Body of pancreas (tissue), 4 donors: ENCODE measurements at regions not wholly inside any gene's neighbourhood (a gene's known extent, or its start where the extent isn't known, plus 50 kb on each side); places are given as distances from the start of the nearest gene placed in this dataset.

Experiments
- ATAC-seq: fragments of 150-250 bp; one replicate; pipeline ENCODE4 v1.9.1; 2016
- DNase-seq, 4 donors: peaks; one replicate each; pipeline ENCODE4 v3.0.0-alpha.2; 2019
- H3K27ac ChIP-seq, 4 donors: fragments of 200-600 bp; sonication (generic); 1 replicate in 3 of 4; 2 replicates in 1 of 4; pipeline versions ENCODE4 v1.5.1 to v1.6.1; 2016 to 2019; ENCODE audit warnings: mild to moderate bottlenecking in 1 of 4, mixed read lengths in 1 of 4, moderate library complexity in 1 of 4
- H3K27me3 ChIP-seq, 2 donors: fragments of 200-600 bp; sonication (generic); one replicate each; pipeline ENCODE4 v1.6.0; 2016; ENCODE audit warnings: mild to moderate bottlenecking in 1 of 2
- H3K36me3 ChIP-seq, 2 donors: fragments of 200-600 bp; sonication (generic); replicated peaks in 1 of 2; 2 replicates each; pipeline ENCODE4 v1.5.1; 2016; ENCODE audit warnings: low read depth in 2 of 2; ENCODE audit not compliant: insufficient read depth in 1 of 2
- H3K4me1 ChIP-seq: fragments of 200-600 bp; sonication (generic); one replicate; pipeline ENCODE4 v1.6.0; 2016
- H3K4me3 ChIP-seq, 2 donors: fragments of 200-600 bp; sonication (generic); 1 replicate in 1 of 2; 2 replicates in 1 of 2; pipeline ENCODE4 v1.5.1; 2016 to 2019
- H3K9me3 ChIP-seq, 3 donors: fragments of 200-600 bp; sonication (generic); 1 replicate in 2 of 3; 2 replicates in 1 of 3; pipeline ENCODE4 v1.5.1; 2016
- CTCF ChIP-seq, 7 experiments: fragments of 450-650 bp in 4 of 7; fragments of 200-600 bp in 3 of 7; sonication (generic) in 3 of 7; IDR thresholded peaks; one replicate each; pipeline ENCODE4 v1.5.1; 2016 to 2019; ENCODE audit warnings: antibody characterized with exemption in 7 of 7
- POLR2A ChIP-seq, 3 donors: fragments of 450-650 bp; IDR thresholded peaks; one replicate each; pipeline ENCODE4 v1.6.1; 2016; ENCODE audit warnings: antibody characterized with exemption in 3 of 3, mild to moderate bottlenecking in 2 of 3
- WGBS, 2 donors: methylation state at CpG; one replicate each; pipeline ENCODE4 v1.1.5; 2017; 5-methylcytosine and 5-hydroxymethylcytosine counted together
- intact Hi-C: fragments of 100-400 bp; cut with DNase I; formaldehyde crosslinking; loops from one replicate; pipeline ENCODE4 v1.15.1; 2023

- Histone ChIP-seq H3K36me3 (no peaks in the 10 kb centered on the region), H3K27me3 (no peaks in the 10 kb centered on the region), H3K27ac (no peak overlapping the region), H3K4me1 (no peaks in the 10 kb centered on the region), H3K4me3 (no peak overlapping the region), H3K9me3 (no peaks in the 10 kb centered on the region)
- no peak for ATAC-seq
- 86 to 88% methylated on average over 3 of the region's 3 CpGs for WGBS, 2 donors
- intact Hi-C loops: no loop called here
- TF ChIP-seq POLR2A (IDR thresholded peaks at IDR 0.05) (no peak), CTCF (IDR thresholded peaks at IDR 0.05) (no peak)
- no peak for DNase-seq
Measured at GRCh38 chr2:117179405-117179804, 635.1 kb upstream of the DDX18 start.

GRCh38 chr2:117190856-117191559 lies 623.5 kb upstream of the DDX18 start:
- TF ChIP-seq CTCF (IDR thresholded peaks at IDR 0.05): no peak
- no peak for TF ChIP-seq POLR2A (IDR thresholded peaks at IDR 0.05)
- Histone ChIP-seq H3K4me3 (no peak overlapping the region), H3K4me1 (no peaks in the 10 kb centered on the region), H3K36me3 (no peaks in the 10 kb centered on the region), H3K27me3 (no peaks in the 10 kb centered on the region), H3K27ac (no peak overlapping the region), H3K9me3 (no peaks in the 10 kb centered on the region)
- DNase-seq: no peak
- WGBS, 2 donors: 63 to 71% methylated on average over 6 of the region's 6 CpGs
- no peak for ATAC-seq
- intact Hi-C loops: no loop called here

- Histone ChIP-seq H3K4me1 (no peaks in the 10 kb centered on the region), H3K27me3 (no peaks in the 10 kb centered on the region), H3K4me3 (no peak overlapping the region), H3K9me3 (no peaks in the 10 kb centered on the region), H3K27ac (no peak overlapping the region), H3K36me3 (no peaks in the 10 kb centered on the region)
- ATAC-seq: no peak
- DNase-seq: no peak
- intact Hi-C loops: no loop called here
- no peak for TF ChIP-seq CTCF (IDR thresholded peaks at IDR 0.05)
- no peak for TF ChIP-seq POLR2A (IDR thresholded peaks at IDR 0.05)
- WGBS, 2 donors: 81 to 83% methylated on average over 4 of the region's 4 CpGs
Measured at GRCh38 chr2:117195381-117195780, 619.1 kb upstream of the DDX18 start.

- Histone ChIP-seq H3K4me1 (no peaks in the 10 kb centered on the region), H3K4me3 (no peak overlapping the region), H3K27ac (no peak overlapping the region), H3K36me3 (no peaks in the 10 kb centered on the region), H3K27me3 (no peaks in the 10 kb centered on the region), H3K9me3 (no peaks in the 10 kb centered on the region)
- intact Hi-C loops: no loop called here
- WGBS, 2 donors: 58 to 61% methylated on average over 4 of the region's 4 CpGs
- ATAC-seq (no peak), DNase-seq (no peak)
- TF ChIP-seq POLR2A (IDR thresholded peaks at IDR 0.05) (no peak), CTCF (IDR thresholded peaks at IDR 0.05) (no peak)
Measured at GRCh38 chr2:117199511-117199910, 615.0 kb upstream of the DDX18 start.

- TF ChIP-seq CTCF (IDR thresholded peaks at IDR 0.05) (no peak), POLR2A (IDR thresholded peaks at IDR 0.05) (no peak)
- intact Hi-C loops: no loop called here
- H3K4me1 ChIP-seq: no peaks in the 10 kb centered on the region
- H3K27ac ChIP-seq: no peak overlapping the region
- ATAC-seq: no peak
- H3K9me3 ChIP-seq: no peaks in the 10 kb centered on the region
- no peak for DNase-seq
- H3K27me3 ChIP-seq: no peaks in the 10 kb centered on the region
- no peaks in the 10 kb centered on the region for H3K36me3 ChIP-seq
- H3K4me3 ChIP-seq: no peak overlapping the region
- 56 to 67% methylated on average over 2 of the region's 2 CpGs for WGBS, 2 donors
Measured at GRCh38 chr2:117212562-117212961, 601.9 kb upstream of the DDX18 start.
